ENCODE measurements at regions not wholly inside any gene's neighbourhood (a gene's known extent, or its start where the extent isn't known, plus 50 kb on each side); places are given as distances from the start of the nearest gene placed in this dataset.

GRCh38 chr3:112734171-112734570, 93.2 kb upstream of the CCDC80 start:
- no peaks in the 10 kb centered on the region for H3K36me3 ChIP-seq
- no peak overlapping the region for H3K27ac ChIP-seq
- ATAC-seq (no peak), DNase-seq (no peak)
- intact Hi-C loops (cut with DNase I): no loop called here
- H3K4me3 ChIP-seq: no peak overlapping the region
- no peaks in the 10 kb centered on the region for H3K27me3 ChIP-seq
- TF ChIP-seq CTCF (IDR thresholded peaks at IDR 0.05) (no peak), POLR2A (IDR thresholded peaks at IDR 0.05) (no peak)
- WGBS (ENCODE audit: insufficient coverage, low coverage, low lambda C conversion rate, missing lambda C conversion rate): 32% methylated on average over 2 of the region's 2 CpGs
- no peaks in the 10 kb centered on the region for H3K9me3 ChIP-seq
- no peaks in the 10 kb centered on the region for H3K4me1 ChIP-seq

GRCh38 chr3:112730210-112730609, 89.3 kb upstream of the CCDC80 start:
- no peak for ATAC-seq
- Histone ChIP-seq H3K4me3 (no peak overlapping the region), H3K27ac (no peak overlapping the region), H3K9me3 (no peaks in the 10 kb centered on the region), H3K27me3 (no peaks in the 10 kb centered on the region), H3K4me1 (no peaks in the 10 kb centered on the region), H3K36me3 (no peaks in the 10 kb centered on the region)
- TF ChIP-seq POLR2A (IDR thresholded peaks at IDR 0.05): no peak
- no peak for TF ChIP-seq CTCF (IDR thresholded peaks at IDR 0.05)
- DNase-seq: no peak
- intact Hi-C loops (cut with DNase I): no loop called here

- Histone ChIP-seq H3K9me3 (no peaks in the 10 kb centered on the region), H3K27me3 (no peaks in the 10 kb centered on the region), H3K27ac (no peak overlapping the region), H3K4me3 (no peak overlapping the region), H3K36me3 (no peaks in the 10 kb centered on the region), H3K4me1 (no peaks in the 10 kb centered on the region)
- DNase-seq (no peak), ATAC-seq (no peak)
- TF ChIP-seq CTCF (IDR thresholded peaks at IDR 0.05): no peak
- 53% methylated on average over 4 of the region's 4 CpGs for WGBS (ENCODE audit: insufficient coverage, low coverage, low lambda C conversion rate, missing lambda C conversion rate)
- intact Hi-C loops (cut with DNase I): no loop called here
Measured at GRCh38 chr3:112721231-112721630, 80.3 kb upstream of the CCDC80 start.

- no peaks in the 10 kb centered on the region for H3K27me3 ChIP-seq
- WGBS (ENCODE audit: insufficient coverage, low coverage, low lambda C conversion rate, missing lambda C conversion rate): 75% methylated on average over 1 of the region's 1 CpG
- H3K27ac ChIP-seq: no peak overlapping the region
- DNase-seq (no peak), ATAC-seq (no peak)
- no peaks in the 10 kb centered on the region for H3K9me3 ChIP-seq
- H3K36me3 ChIP-seq: no peaks in the 10 kb centered on the region
- intact Hi-C loops (cut with DNase I): no loop called here
- no peaks in the 10 kb centered on the region for H3K4me1 ChIP-seq
- no peak overlapping the region for H3K4me3 ChIP-seq
- TF ChIP-seq POLR2A (IDR thresholded peaks at IDR 0.05) (no peak), CTCF (IDR thresholded peaks at IDR 0.05) (no peak)
Measured at GRCh38 chr3:112718967-112719366, 78.0 kb upstream of the CCDC80 start.

GRCh38 chr3:112718516-112718915, 77.6 kb upstream of the CCDC80 start:
- DNase-seq (no peak), ATAC-seq (no peak)
- Histone ChIP-seq H3K4me3 (no peak overlapping the region), H3K9me3 (no peaks in the 10 kb centered on the region), H3K27me3 (no peaks in the 10 kb centered on the region), H3K27ac (no peak overlapping the region), H3K36me3 (no peaks in the 10 kb centered on the region), H3K4me1 (no peaks in the 10 kb centered on the region)
- WGBS (ENCODE audit: insufficient coverage, low coverage, low lambda C conversion rate, missing lambda C conversion rate): 50% methylated on average over 1 of the region's 1 CpG
- TF ChIP-seq POLR2A (IDR thresholded peaks at IDR 0.05) (no peak), CTCF (IDR thresholded peaks at IDR 0.05) (no peak)
- intact Hi-C loops (cut with DNase I): no loop called here

All from right lobe of liver (tissue), 6 donors.